Epithelial cell of esophagus (primary cell): ENCODE measurements at regions not wholly inside any gene's neighbourhood (a gene's known extent, or its start where the extent isn't known, plus 50 kb on each side); places are given as distances from the start of the nearest gene placed in this dataset.
A peak's percentile ranks its signal among the peaks of the same experiment; 100 is the strongest.

ENCODE experiments used
- DNase-seq: peaks from one replicate; pipeline ENCODE4 v3.0.0; 2010; ENCODE audit warnings: low read depth
- H3K4me3 ChIP-seq: 2 replicates; pipeline ENCODE4 v1.5.1; 2011; ENCODE audit warnings: mild to moderate bottlenecking, low read length, control low read depth
- CTCF ChIP-seq: IDR thresholded peaks from 2 replicates; pipeline ENCODE4 v1.5.1; 2011; ENCODE audit warnings: low read depth, mild to moderate bottlenecking, low read length, control low read depth, inconsistent platforms; ENCODE audit not compliant: insufficient read depth; ENCODE audit errors: missing control alignments

GRCh38 chr11:47916361-47916841 is 64.0 kb upstream of the PTPRJ start:
- no peak overlapping the region for H3K4me3 ChIP-seq
- no peak for TF ChIP-seq CTCF
- no peak for DNase-seq

GRCh38 chr11:47915783-47916182 is 64.6 kb upstream of the PTPRJ start:
- no peak for TF ChIP-seq CTCF
- DNase-seq: no peak
- no peak overlapping the region for H3K4me3 ChIP-seq

- no peak for TF ChIP-seq CTCF
- no peak for DNase-seq
- no peak overlapping the region for H3K4me3 ChIP-seq
Observed at GRCh38 chr11:47915374-47915773, 65.0 kb upstream of the PTPRJ start.

GRCh38 chr11:47914743-47915142 is 65.6 kb upstream of the PTPRJ start:
- no peak for DNase-seq
- H3K4me3 ChIP-seq: no peak overlapping the region
- TF ChIP-seq CTCF: no peak

- H3K4me3 ChIP-seq: no peak overlapping the region
- no peak for TF ChIP-seq CTCF
- no peak for DNase-seq
Observed at GRCh38 chr11:47913529-47914244, 65.5 kb upstream of the NUP160 start.

- no peak overlapping the region for H3K4me3 ChIP-seq
- TF ChIP-seq CTCF: no peak
- peak; percentile 22 for DNase-seq
Observed at GRCh38 chr11:47912843-47913437, 64.8 kb upstream of the NUP160 start.
